ENCODE measurements at regions not wholly inside any gene's neighbourhood (a gene's known extent, or its start where the extent isn't known, plus 50 kb on each side); places are given as distances from the start of the nearest gene placed in this dataset.
"Not testable (repeated sequence)": the region's sequence is repeated elsewhere in the genome, so short reads cannot be mapped to it uniquely, and the experiment has no call there.

DNA sequence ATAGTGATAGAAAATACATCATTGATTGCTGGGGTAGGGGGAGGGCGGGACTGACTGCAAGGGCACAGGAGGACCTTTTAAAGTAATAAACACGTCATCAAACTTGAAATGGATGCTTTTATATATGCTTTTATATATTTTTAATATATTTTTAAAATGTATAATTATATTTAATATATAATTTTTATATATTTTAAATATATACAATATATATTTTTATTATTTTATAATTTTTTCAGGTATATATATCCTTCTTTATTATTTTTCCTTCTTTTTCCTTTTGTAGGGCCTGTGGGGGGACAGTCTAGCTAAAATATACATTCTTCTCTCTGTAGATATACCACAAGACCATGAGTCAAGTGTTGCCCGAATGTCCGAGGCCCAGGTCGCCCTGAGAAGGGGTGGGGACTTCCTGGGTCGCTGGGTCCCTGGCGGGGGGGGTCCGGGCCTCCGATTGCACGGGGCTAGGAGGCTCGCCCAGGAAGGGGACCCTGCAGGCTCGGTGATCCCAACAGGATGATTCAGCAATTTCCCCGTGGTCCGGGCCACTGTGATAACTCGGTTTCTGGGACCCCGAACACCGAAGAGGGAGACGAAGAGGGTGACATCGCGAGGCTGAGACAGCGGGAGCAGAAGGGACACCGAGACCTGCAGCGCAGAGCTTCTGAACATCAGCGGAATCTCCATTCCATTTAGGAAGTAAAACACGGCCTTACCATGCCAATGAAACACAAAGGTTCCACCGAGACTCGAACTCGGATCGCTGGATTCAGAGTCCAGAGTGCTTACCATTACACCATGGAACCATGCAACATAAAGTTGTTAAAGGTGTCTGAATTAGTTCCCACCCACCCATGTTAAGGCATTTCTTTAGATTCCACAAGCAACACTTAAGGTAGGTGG is 112.5 kb upstream of the NBPF11 start:
- no peak for DNase-seq (ENCODE audit: low spot score)

DNA sequence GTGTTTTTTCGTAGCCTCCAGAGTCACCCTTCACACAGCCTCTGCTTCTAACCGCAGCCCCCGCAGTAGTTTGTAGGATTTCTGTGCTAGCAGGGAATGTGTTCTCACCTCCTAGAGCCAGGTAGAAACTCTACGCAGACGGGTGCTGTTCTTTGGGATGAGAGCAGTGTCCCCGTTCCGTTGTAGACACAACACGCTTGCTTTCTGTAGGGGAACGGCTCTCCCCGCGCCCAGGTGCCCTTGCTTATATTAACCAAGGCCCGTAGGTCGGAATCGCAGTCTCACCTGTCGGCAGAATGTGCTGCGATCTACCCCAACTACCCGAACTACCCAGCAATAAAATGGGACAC is 111.8 kb upstream of the NBPF11 start:
- no peak for DNase-seq (ENCODE audit: low spot score)

GRCh38 chr1:148263128-148263905 is 111.2 kb upstream of the NBPF11 start:
- peak; percentile 11 for DNase-seq (ENCODE audit: low spot score)

DNA sequence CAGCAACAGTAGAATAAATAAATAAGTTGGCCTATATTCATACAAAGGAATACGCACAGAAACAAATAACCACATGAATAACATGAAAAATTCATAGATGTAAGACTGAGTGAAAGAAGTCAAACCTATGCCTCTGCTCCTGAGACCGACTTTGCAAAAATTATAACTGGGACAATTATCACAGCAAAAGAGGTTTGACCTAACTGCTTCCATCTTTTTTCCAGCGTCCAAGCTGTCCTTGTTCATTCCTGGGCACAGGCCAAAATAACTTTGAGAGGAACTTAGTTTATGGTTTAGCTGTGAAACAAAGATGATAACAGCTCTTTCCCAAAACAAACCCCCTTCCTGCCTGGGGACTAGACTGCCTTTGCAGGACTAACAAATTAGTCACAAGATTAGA is 109.6 kb upstream of the NBPF11 start:
- DNase-seq (ENCODE audit: low spot score) = not testable (repeated sequence)

- DNase-seq (ENCODE audit: low spot score) = not testable (repeated sequence)
Observed at GRCh38 chr1:148257886-148258285, 105.8 kb upstream of the NBPF11 start.

DNA sequence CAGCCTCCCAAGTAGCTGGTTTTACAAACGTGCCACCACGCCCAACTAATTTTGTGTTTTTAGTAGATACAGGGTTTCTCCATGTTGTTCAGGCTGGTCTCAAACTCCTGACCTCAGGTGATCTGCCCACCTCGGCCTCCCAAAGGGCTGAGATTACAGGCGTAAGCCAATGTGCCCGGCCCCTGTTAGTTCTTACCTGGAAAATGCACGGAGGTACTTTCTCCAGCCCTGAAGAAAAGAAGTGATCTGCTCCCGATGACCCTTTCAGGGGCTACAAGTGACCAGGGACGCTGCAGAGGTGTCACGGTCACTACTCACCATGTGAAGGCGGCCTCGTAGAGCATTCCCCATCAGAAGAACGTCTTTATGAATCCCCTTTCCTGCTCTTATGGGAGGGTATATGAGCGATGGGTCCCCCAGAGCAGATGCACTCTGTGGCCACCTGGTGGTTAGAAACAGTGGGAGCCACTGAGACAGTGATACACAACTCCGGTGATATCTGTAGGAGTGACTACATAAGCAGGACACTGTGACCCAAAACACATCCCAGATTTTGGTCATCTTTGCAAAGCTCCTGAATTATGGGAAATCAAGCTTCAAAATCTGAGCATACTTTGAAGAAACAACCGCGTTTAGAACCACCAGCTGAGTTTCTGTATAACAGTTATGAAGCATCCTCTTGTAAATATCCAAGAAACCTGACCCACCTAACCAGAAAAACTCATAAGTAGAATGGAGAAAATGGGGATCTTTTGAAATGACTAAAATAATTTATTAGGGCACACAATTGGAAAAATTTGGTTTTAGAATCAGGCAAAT is 102.7 kb upstream of the NBPF11 start:
- DNase-seq (ENCODE audit: low spot score) = peak; percentile 43

DNA sequence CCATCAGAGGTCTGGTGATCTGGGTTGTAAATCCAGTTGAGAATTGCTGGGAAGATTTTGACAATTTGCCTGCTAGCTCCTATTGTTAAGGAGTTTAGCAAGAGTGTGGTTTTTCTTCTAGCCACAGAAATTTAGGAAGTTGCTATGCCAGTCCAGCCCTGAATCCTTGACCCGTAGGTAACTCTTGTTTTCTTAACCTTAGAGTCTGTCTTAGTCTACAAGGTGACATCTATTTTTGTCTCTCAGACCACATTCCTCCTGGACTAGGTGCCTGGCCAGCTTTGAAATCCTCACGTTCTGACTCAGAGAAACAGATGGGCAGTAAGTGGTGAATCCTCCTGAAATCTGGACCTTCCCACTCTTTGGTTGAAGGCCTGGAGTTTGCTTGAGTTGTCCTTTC is 101.7 kb upstream of the NBPF11 start:
- DNase-seq (ENCODE audit: low spot score) = not testable (repeated sequence)

- not testable (repeated sequence) for DNase-seq (ENCODE audit: low spot score)
Observed at GRCh38 chr1:148248798-148249197, 96.7 kb upstream of the NBPF11 start.

GRCh38 chr1:148246258-148246861 is 94.3 kb upstream of the NBPF11 start:
- not testable (repeated sequence) for DNase-seq (ENCODE audit: low spot score)

GRCh38 chr1:148245843-148246242 is 93.8 kb upstream of the NBPF11 start:
- not testable (repeated sequence) for DNase-seq (ENCODE audit: low spot score)

DNA sequence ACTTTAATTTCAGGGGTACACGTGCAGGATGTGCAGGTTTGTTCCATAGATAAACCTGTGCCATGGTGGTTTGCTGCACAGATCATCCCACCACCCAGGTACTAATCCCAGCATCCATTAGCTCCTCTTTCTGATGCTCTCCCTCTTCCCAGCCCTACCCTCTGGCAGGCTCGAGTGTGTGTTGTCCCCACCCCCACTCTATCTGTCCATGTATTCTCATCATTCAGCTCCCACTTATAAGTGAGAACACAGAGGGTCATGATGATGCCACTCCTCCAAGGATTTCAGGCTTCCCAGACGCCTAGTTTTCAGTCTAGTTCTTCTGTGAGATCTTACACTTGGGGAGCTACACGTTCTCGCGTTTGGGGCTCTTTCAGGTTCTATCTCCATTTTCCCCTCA is 93.4 kb upstream of the NBPF11 start:
- DNase-seq (ENCODE audit: low spot score) = not testable (repeated sequence)

- DNase-seq (ENCODE audit: low spot score) = not testable (repeated sequence)
Observed at GRCh38 chr1:148233250-148233649, 81.2 kb upstream of the NBPF11 start.

DNA sequence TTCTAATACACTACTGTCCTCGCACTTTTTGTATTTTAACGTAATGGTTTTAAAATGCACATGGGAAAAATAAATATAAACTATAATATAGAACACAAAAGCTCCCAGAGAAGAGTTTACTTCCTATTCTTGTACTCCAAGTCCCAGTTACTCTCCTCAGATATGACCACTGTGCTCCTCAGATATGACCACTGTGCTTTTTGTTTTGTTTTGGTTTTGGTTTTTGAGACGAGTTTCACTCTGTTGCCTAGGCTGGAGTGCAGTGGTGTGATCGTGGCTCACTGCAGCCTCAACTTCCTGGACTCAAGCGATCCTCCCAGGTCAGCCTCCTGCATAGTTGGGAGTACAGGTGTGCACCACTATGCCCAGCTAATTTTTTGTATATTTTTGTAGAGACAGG is 76.8 kb upstream of the NBPF11 start:
- not testable (repeated sequence) for DNase-seq (ENCODE audit: low spot score)

DNA sequence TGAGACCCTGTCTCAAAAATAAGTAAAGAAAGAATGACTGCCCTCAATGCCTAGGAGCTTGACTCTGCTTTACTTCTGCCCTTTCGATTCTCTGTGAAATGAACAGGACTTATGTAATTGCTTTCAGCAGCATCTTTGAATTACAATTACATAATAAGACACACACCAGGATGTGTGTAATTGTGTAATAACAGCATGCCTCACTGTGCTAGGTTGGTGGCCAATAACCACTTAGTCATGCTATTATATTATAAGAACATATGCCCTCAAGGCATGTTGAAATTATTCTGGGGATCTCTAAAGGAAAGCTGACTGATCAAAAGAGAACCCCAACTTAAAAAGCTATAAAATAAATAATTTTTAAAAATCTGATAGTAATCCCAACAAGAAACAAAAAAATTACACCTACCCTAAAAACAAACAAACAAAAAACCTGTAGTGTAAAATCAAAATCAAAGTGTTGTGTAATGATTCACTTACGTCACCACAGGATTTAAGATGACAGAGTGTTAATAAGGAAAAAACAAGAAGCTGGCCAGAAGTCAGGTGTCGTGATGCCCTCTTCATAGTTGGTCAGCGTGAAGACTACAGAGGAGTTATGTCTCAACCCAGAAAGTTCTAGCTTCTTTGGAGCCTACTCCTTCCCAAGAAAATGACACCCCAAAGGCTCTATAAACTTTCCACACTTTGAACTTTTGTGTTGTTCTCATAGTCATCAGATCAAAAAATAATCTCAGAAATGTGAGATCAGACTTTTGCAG is 70.5 kb upstream of the NBPF11 start:
- DNase-seq (ENCODE audit: low spot score) = not testable (repeated sequence)

- not testable (repeated sequence) for DNase-seq (ENCODE audit: low spot score)
Observed at GRCh38 chr1:148221593-148221992, 69.5 kb upstream of the NBPF11 start.

DNA sequence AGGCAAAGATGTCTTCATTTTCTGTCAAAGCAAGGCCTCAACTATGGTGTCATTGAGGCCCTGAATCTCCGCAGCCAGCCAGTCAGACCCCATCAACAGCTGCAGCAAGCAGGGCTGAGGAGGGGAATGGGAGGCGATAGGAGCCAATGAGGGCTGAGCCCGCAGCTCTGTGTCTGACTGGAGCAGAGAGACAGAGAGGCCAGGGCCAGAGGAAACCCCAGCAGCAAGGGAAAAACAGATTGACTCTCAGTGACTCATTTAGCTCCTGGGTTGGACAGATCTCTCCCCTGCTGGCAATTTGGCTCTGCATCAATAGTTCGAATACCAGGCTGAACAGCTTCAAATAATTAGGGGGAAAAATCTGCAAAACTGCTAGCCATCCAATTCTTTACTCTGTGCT is 67.1 kb upstream of the NBPF11 start:
- not testable (repeated sequence) for DNase-seq (ENCODE audit: low spot score)

- DNase-seq (ENCODE audit: low spot score) = not testable (repeated sequence)
Observed at GRCh38 chr1:148211191-148211590, 59.1 kb upstream of the NBPF11 start.

- DNase-seq (ENCODE audit: low spot score) = not testable (repeated sequence)
Observed at GRCh38 chr1:148210624-148211023, 58.5 kb upstream of the NBPF11 start.

DNA sequence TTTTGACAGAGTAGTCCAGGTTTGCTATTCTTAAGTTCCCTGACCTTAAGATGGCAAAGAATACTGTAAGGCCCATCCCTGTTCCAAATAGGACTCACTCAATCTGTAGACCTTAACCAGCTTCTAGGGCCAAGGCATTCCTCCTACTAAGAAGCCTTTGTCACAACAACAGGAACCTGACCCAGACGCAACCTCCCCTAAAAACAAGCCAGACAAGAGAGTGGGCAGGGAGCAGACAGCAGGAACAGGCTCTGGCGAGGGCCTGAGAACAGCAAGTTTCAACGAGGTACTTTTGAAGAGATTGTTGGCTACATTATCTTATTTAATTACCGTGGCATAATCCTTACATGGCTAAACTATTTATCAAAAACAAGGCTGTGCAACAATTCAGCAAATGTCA is 58.1 kb upstream of the NBPF11 start:
- not testable (repeated sequence) for DNase-seq (ENCODE audit: low spot score)

- not testable (repeated sequence) for DNase-seq (ENCODE audit: low spot score)
Observed at GRCh38 chr1:148202013-148202412, 49.9 kb upstream of the NBPF11 start.
